Trophoblast cell (in vitro differentiated cells and primary cell): ENCODE measurements at regions not wholly inside any gene's neighbourhood (a gene's known extent, or its start where the extent isn't known, plus 50 kb on each side); places are given as distances from the start of the nearest gene placed in this dataset.

ENCODE experiments used
- DNase-seq, 2 donors: peaks; one replicate each; pipeline ENCODE4 v3.0.0-alpha.2; 2016
- H2AFZ ChIP-seq: 2 replicates; pipeline ENCODE4 v1.6.1; 2013; ENCODE audit warnings: low read length, moderate library complexity, mild to moderate bottlenecking; ENCODE audit not compliant: insufficient read depth, poor library complexity
- H2AK5ac ChIP-seq: 2 replicates; pipeline ENCODE4 v1.6.1; 2013; ENCODE audit warnings: mild to moderate bottlenecking, low read length
- H2BK120ac ChIP-seq: 2 replicates; pipeline ENCODE4 v1.6.1; 2013; ENCODE audit warnings: low read length, mild to moderate bottlenecking, moderate library complexity; ENCODE audit not compliant: insufficient read depth, poor library complexity
- H2BK12ac ChIP-seq: 2 replicates; pipeline ENCODE4 v1.6.1; 2013; ENCODE audit warnings: mild to moderate bottlenecking, low read length, moderate library complexity
- H2BK5ac ChIP-seq: 2 replicates; pipeline ENCODE4 v1.6.1; 2013; ENCODE audit warnings: low read length, low read depth, moderate library complexity, mild to moderate bottlenecking; ENCODE audit not compliant: poor library complexity
- H3K14ac ChIP-seq: 2 replicates; pipeline ENCODE4 v1.6.1; 2013; ENCODE audit warnings: mild to moderate bottlenecking, low read length
- H3K18ac ChIP-seq: 2 replicates; pipeline ENCODE4 v1.6.1; 2013; ENCODE audit warnings: mild to moderate bottlenecking, low read length
- H3K23ac ChIP-seq: 2 replicates; pipeline ENCODE4 v1.6.1; 2013; ENCODE audit warnings: low read length
- H3K27ac ChIP-seq: 2 replicates; pipeline ENCODE4 v1.5.1; 2013; ENCODE audit warnings: low read depth, mild to moderate bottlenecking, inconsistent platforms, low read length, moderate library complexity
- H3K27me3 ChIP-seq: 2 replicates; pipeline ENCODE4 v1.6.1; 2013; ENCODE audit warnings: inconsistent platforms, mild to moderate bottlenecking, low read length, moderate library complexity; ENCODE audit not compliant: insufficient read depth
- H3K36me3 ChIP-seq, 2 experiments: 1 replicate in 1 of 2; 2 replicates in 1 of 2; pipeline ENCODE4 v1.6.1; 2013; ENCODE audit warnings: low read length in 2 of 2, mild to moderate bottlenecking in 2 of 2, moderate library complexity in 1 of 2; ENCODE audit not compliant: insufficient read depth in 2 of 2, control insufficient read depth in 1 of 2
- H3K4ac ChIP-seq: 2 replicates; pipeline ENCODE4 v1.6.1; 2013; ENCODE audit warnings: low read depth, mild to moderate bottlenecking, low read length, moderate library complexity
- H3K4me1 ChIP-seq, 2 experiments: 1 replicate in 1 of 2; 2 replicates in 1 of 2; pipeline ENCODE4 v1.6.1; 2013; ENCODE audit warnings: low read length in 2 of 2, mild to moderate bottlenecking in 2 of 2, moderate library complexity in 1 of 2; ENCODE audit not compliant: insufficient read depth in 2 of 2, control insufficient read depth in 1 of 2
- H3K4me2 ChIP-seq: 2 replicates; pipeline ENCODE4 v1.6.1; 2013; ENCODE audit warnings: inconsistent platforms, mild to moderate bottlenecking, low read length, moderate library complexity
- H3K4me3 ChIP-seq: 2 replicates; pipeline ENCODE4 v1.5.1; 2013; ENCODE audit warnings: mild to moderate bottlenecking, low read depth, low read length, inconsistent platforms
- H3K79me1 ChIP-seq: one replicate; pipeline ENCODE4 v1.6.1; 2013; ENCODE audit warnings: low read length
- H3K79me2 ChIP-seq: 2 replicates; pipeline ENCODE4 v1.6.1; 2013; ENCODE audit warnings: low read length, mild to moderate bottlenecking; ENCODE audit not compliant: control insufficient read depth, insufficient read depth, poor library complexity
- H3K9ac ChIP-seq: 2 replicates; pipeline ENCODE4 v1.6.1; 2013; ENCODE audit warnings: mild to moderate bottlenecking, low read length
- H3K9me3 ChIP-seq: 2 replicates; pipeline ENCODE4 v1.6.1; 2013; ENCODE audit warnings: low read depth, mild to moderate bottlenecking, control low read depth, inconsistent platforms, low read length; ENCODE audit not compliant: insufficient read depth
- H4K12ac ChIP-seq: 2 replicates; pipeline ENCODE4 v1.6.1; 2013; ENCODE audit warnings: low read depth, mild to moderate bottlenecking, low read length, moderate library complexity
- H4K8ac ChIP-seq: 2 replicates; pipeline ENCODE4 v1.6.1; 2013; ENCODE audit warnings: low read depth, mild to moderate bottlenecking, low read length, moderate library complexity
- H4K91ac ChIP-seq: one replicate; pipeline ENCODE4 v1.6.1; 2013; ENCODE audit warnings: low read depth, mild to moderate bottlenecking, low read length, moderate library complexity
- WGBS: extraction: QIAGEN DNeasy Blood & Tissue Kit; methylation state at CpG from one replicate; pipeline ENCODE4 v1.1.7; 2013; ENCODE audit warnings: missing lambda C conversion rate; ENCODE audit not compliant: insufficient read length, insufficient coverage; ENCODE audit errors: extremely low coverage; 5-methylcytosine and 5-hydroxymethylcytosine counted together

- no peak for DNase-seq
- Histone ChIP-seq H3K4ac (no peak overlapping the region), H3K4me3 (no peak overlapping the region), H3K4me1 (no peaks in the 10 kb centered on the region), H4K8ac (no peak overlapping the region), H3K79me1 (no peaks in the 10 kb centered on the region), H2BK5ac (no peak overlapping the region), H4K12ac (no peak overlapping the region), H2BK120ac (no peak overlapping the region), H3K9ac (no peak overlapping the region), H2AFZ (no peak overlapping the region), H2AK5ac (no peak overlapping the region), H3K27ac (no peak overlapping the region), H3K4me2 (no peak overlapping the region), H3K27me3 (no peaks in the 10 kb centered on the region), H3K23ac (no peak overlapping the region), H4K91ac (no peak overlapping the region), H3K79me2 (no peaks in the 10 kb centered on the region), H3K14ac (no peak overlapping the region), H3K18ac (no peak overlapping the region), H2BK12ac (no peak overlapping the region), H3K36me3 (no peaks in the 10 kb centered on the region), H3K9me3 (no peaks in the 10 kb centered on the region)
- no CpG with 5 or more reads among the region's 13 CpGs for WGBS
Observed at GRCh38 chr2:44843641-44844310, 97.7 kb upstream of the SIX3 start.

GRCh38 chr2:44844651-44845270 lies 96.7 kb upstream of the SIX3 start:
- no peaks in the 10 kb centered on the region for H3K36me3 ChIP-seq
- no peak overlapping the region for H2AFZ ChIP-seq
- no peak overlapping the region for H3K14ac ChIP-seq
- H3K4ac ChIP-seq: no peak overlapping the region
- no peaks in the 10 kb centered on the region for H3K27me3 ChIP-seq
- no peaks in the 10 kb centered on the region for H3K9me3 ChIP-seq
- H3K4me3 ChIP-seq: no peak overlapping the region
- no peak overlapping the region for H3K18ac ChIP-seq
- no peak overlapping the region for H3K4me2 ChIP-seq
- H3K9ac ChIP-seq: no peak overlapping the region
- H4K12ac ChIP-seq: no peak overlapping the region
- no peak overlapping the region for H2BK5ac ChIP-seq
- H2BK120ac ChIP-seq: no peak overlapping the region
- no CpG with 5 or more reads among the region's 7 CpGs for WGBS
- H3K23ac ChIP-seq: no peak overlapping the region
- no peak overlapping the region for H2BK12ac ChIP-seq
- no peaks in the 10 kb centered on the region for H3K79me1 ChIP-seq
- H4K91ac ChIP-seq: no peak overlapping the region
- no peak overlapping the region for H3K27ac ChIP-seq
- no peak overlapping the region for H2AK5ac ChIP-seq
- H4K8ac ChIP-seq: no peak overlapping the region
- DNase-seq: no peak
- no peaks in the 10 kb centered on the region for H3K4me1 ChIP-seq
- H3K79me2 ChIP-seq: no peaks in the 10 kb centered on the region

GRCh38 chr2:44848026-44848425 lies 93.5 kb upstream of the SIX3 start:
- Histone ChIP-seq H3K4me2 (no peak overlapping the region), H2AFZ (no peak overlapping the region), H2AK5ac (no peak overlapping the region), H2BK12ac (no peak overlapping the region), H3K79me1 (no peaks in the 10 kb centered on the region), H4K91ac (no peak overlapping the region), H4K12ac (no peak overlapping the region), H3K9me3 (no peaks in the 10 kb centered on the region), H3K9ac (no peak overlapping the region), H3K14ac (no peak overlapping the region), H3K36me3 (no peaks in the 10 kb centered on the region), H3K18ac (no peak overlapping the region), H3K79me2 (no peaks in the 10 kb centered on the region), H3K27ac (no peak overlapping the region), H3K4me1 (no peaks in the 10 kb centered on the region), H3K4ac (no peak overlapping the region), H3K27me3 (no peaks in the 10 kb centered on the region), H2BK5ac (no peak overlapping the region), H3K4me3 (no peak overlapping the region), H2BK120ac (no peak overlapping the region), H4K8ac (no peak overlapping the region), H3K23ac (no peak overlapping the region)
- WGBS: no CpG with 5 or more reads among the region's 1 CpG
- DNase-seq: no peak

- Histone ChIP-seq H3K4ac (no peak overlapping the region), H3K9ac (no peak overlapping the region), H3K36me3 (no peaks in the 10 kb centered on the region), H2BK5ac (no peak overlapping the region), H3K18ac (no peak overlapping the region), H3K79me1 (no peaks in the 10 kb centered on the region), H2BK120ac (no peak overlapping the region), H3K4me1 (no peaks in the 10 kb centered on the region), H2AFZ (no peak overlapping the region), H3K9me3 (no peaks in the 10 kb centered on the region), H3K4me3 (no peak overlapping the region), H3K23ac (no peak overlapping the region), H3K27ac (no peak overlapping the region), H4K8ac (no peak overlapping the region), H2BK12ac (no peak overlapping the region), H3K79me2 (no peaks in the 10 kb centered on the region), H3K27me3 (no peaks in the 10 kb centered on the region), H4K12ac (no peak overlapping the region), H3K14ac (no peak overlapping the region), H4K91ac (no peak overlapping the region), H3K4me2 (no peak overlapping the region), H2AK5ac (no peak overlapping the region)
- no peak for DNase-seq
- no CpG with 5 or more reads among the region's 1 CpG for WGBS
Observed at GRCh38 chr2:44850016-44850415, 91.5 kb upstream of the SIX3 start.
